Nephron (organoid): ENCODE measurements at regions not wholly inside any gene's neighbourhood (a gene's known extent, or its start where the extent isn't known, plus 50 kb on each side); places are given as distances from the start of the nearest gene placed in this dataset.

Source experiments
- H3K27ac Mint-ChIP-seq, 3 experiments: 2 replicates each; pipeline ENCODE4 v1.8.0; 2020; ENCODE audit warnings: mixed read lengths in 3 of 3, mild to moderate bottlenecking in 2 of 3, moderate library complexity in 1 of 3
- H3K27me3 Mint-ChIP-seq: 2 replicates; pipeline ENCODE4 v1.8.0; 2021; ENCODE audit warnings: low read depth, mild to moderate bottlenecking, moderate library complexity, mixed read lengths
- H3K36me3 Mint-ChIP-seq: 2 replicates; pipeline ENCODE4 v1.8.0; 2020; ENCODE audit warnings: low read depth, mixed read lengths
- H3K4me1 Mint-ChIP-seq: 2 replicates; pipeline ENCODE4 v1.8.0; 2020; ENCODE audit warnings: mixed read lengths
- H3K4me3 Mint-ChIP-seq, 3 experiments: 2 replicates each; pipeline ENCODE4 v1.8.0; 2020; ENCODE audit warnings: mild to moderate bottlenecking in 3 of 3, mixed read lengths in 3 of 3, moderate library complexity in 2 of 3
- H3K9me3 Mint-ChIP-seq: 2 replicates; pipeline ENCODE4 v1.8.0; 2020; ENCODE audit warnings: mixed read lengths
- TF ChIP-seq, protein P1 (sequence below), 3 experiments: fragments of 200-600 bp; sonication (generic); IDR thresholded peaks; one replicate each; pipeline ENCODE4 v1.5.0; 2021; ENCODE audit warnings: antibody characterized with exemption in 3 of 3; ENCODE audit not compliant: unreplicated experiment in 3 of 3

DNA sequence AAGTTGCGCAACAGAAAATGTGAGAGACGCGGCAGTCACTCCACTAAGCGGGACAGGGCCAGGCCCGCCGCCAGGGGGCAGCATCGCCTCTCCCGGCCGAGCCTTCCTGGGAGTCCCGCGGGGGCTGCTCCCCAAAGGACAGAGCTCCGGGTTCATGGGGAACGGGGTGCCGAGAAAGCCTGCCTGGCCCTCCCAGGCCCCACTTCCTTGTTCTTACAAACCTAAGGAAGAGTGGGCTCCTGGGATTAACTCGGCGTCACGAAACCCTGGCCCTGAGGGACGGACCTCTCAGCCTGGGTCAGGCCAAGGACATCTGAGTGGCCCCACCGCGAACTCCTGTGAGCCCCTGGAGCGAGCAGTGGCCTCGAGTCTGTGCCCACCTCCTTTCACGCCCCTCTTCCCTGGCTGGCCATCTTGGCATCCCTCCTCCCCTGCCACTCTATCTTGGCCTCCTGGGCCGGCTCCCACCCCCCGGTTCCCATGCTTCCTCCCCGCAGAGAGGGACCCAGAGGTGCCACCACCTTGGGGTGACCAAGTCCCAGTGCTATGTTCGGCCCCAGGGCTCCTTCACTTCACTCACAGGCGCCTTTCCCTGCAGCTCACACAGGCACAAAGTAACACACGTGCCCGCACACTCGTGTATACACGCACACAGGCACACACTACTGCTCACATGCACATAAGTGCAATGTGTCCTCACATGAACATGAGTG, 99.9 kb upstream of the FGF3 start:
- TF ChIP-seq, protein P1, sequence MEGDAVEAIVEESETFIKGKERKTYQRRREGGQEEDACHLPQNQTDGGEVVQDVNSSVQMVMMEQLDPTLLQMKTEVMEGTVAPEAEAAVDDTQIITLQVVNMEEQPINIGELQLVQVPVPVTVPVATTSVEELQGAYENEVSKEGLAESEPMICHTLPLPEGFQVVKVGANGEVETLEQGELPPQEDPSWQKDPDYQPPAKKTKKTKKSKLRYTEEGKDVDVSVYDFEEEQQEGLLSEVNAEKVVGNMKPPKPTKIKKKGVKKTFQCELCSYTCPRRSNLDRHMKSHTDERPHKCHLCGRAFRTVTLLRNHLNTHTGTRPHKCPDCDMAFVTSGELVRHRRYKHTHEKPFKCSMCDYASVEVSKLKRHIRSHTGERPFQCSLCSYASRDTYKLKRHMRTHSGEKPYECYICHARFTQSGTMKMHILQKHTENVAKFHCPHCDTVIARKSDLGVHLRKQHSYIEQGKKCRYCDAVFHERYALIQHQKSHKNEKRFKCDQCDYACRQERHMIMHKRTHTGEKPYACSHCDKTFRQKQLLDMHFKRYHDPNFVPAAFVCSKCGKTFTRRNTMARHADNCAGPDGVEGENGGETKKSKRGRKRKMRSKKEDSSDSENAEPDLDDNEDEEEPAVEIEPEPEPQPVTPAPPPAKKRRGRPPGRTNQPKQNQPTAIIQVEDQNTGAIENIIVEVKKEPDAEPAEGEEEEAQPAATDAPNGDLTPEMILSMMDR (IDR thresholded peaks at IDR 0.05; ENCODE audit: unreplicated experiment in 3 of 3): peak; percentile 91 to 94 (median 94)
- Mint-ChIP-seq H3K4me1 (peaks cover 12% of the 10 kb centered on the region), H3K27ac (peak overlapping the region in 2 of 3 experiments; percentile 40 to 84), H3K4me3 (no peak overlapping the region), H3K9me3 (no peaks in the 10 kb centered on the region), H3K36me3 (no peaks in the 10 kb centered on the region), H3K27me3 (peaks cover 47% of the 10 kb centered on the region)

DNA sequence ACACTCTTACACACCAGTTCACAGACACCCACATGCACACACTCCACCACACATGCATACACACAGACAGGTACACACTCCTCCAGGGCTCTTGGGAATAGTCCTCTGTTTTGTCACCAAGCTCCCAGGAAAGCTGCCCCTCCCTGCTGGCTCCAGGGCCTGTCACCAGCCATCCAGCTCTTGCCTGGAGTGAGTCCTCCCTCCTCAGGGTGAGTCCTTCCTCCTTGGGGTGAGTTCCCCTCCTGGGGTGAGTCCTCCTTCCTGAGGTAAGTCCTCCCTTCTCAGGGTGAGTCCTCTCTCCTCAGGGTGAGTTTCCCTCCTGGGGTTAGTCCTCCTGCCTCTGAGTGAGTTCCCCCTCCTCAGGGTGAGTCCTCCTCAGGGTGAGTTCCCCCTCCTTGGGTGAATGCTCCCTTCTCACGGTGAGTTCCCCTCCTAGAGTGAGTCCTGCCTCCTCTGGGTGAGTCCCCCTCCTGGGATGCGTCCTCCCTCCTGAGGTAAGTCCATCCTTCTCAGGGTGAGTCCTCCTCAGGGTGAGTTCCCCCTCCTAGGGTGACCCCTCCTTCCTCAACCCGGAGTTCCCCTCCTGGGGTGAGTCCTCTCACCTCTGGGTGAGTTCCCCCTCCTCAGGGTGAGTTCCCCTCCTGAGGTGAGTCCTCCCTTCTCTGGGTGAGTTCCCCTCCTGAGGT, 100.6 kb upstream of the FGF3 start:
- peaks cover 53% of the 10 kb centered on the region for H3K27me3 Mint-ChIP-seq
- H3K4me1 Mint-ChIP-seq: peaks cover 12% of the 10 kb centered on the region

GRCh38 chr11:69920345-69921127, 101.3 kb upstream of the FGF3 start:
- no peak overlapping the region for H3K27ac Mint-ChIP-seq
- no peaks in the 10 kb centered on the region for H3K9me3 Mint-ChIP-seq
- H3K36me3 Mint-ChIP-seq: no peaks in the 10 kb centered on the region
- H3K27me3 Mint-ChIP-seq: peaks cover 57% of the 10 kb centered on the region
- no peak overlapping the region for H3K4me3 Mint-ChIP-seq
- TF ChIP-seq, protein P1 (IDR thresholded peaks at IDR 0.05; ENCODE audit: unreplicated experiment in 3 of 3): no peak
- H3K4me1 Mint-ChIP-seq: peaks cover 10% of the 10 kb centered on the region

More for the DNA sequence above, 100.6 kb upstream of the FGF3 start:
- Mint-ChIP-seq H3K36me3 (no peaks in the 10 kb centered on the region), H3K4me3 (no peak overlapping the region), H3K9me3 (no peaks in the 10 kb centered on the region), H3K27ac (peak overlapping the region in 1 of 3 experiments; percentile 84)
- TF ChIP-seq, protein P1 (IDR thresholded peaks at IDR 0.05; ENCODE audit: unreplicated experiment in 3 of 3): no peak

GRCh38 chr11:69921128-69922014, 102.2 kb upstream of the FGF3 start:
- Mint-ChIP-seq H3K27me3 (peaks cover 54% of the 10 kb centered on the region), H3K4me3 (no peak overlapping the region), H3K27ac (no peak overlapping the region), H3K4me1 (peaks cover 13% of the 10 kb centered on the region), H3K9me3 (no peaks in the 10 kb centered on the region), H3K36me3 (no peaks in the 10 kb centered on the region)
- TF ChIP-seq, protein P1 (IDR thresholded peaks at IDR 0.05; ENCODE audit: unreplicated experiment in 3 of 3): no peak

DNA sequence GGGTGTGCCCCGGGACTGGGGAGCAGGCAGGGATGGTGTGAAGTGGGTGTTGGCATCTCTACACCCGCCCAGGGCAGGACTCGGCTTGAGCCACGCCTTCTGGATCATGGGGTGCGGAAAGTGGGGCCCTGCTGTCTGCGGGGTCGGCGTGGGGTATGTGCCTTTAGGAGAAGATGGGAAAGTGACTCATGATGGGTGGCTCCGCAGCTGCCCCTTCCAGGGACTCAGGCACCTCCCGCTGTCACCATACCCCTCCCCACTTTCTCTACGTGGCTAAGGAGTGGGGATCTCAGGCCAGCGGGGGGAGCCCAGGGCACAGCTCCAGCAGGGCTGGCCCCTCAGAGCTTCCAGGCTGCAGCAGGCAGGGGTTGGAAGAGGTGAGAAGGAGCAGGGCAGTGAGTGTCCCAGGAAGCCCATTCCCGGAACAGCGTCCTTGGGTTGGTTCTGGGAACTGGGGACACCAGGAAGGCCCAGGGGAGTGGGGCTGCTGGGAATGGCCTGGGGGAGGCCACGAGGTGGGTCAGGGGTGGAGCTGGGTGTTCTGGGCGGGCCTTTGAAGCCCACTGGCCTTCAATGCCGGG, 102.9 kb upstream of the FGF3 start:
- H3K27me3 Mint-ChIP-seq: peaks cover 52% of the 10 kb centered on the region
- H3K36me3 Mint-ChIP-seq: no peaks in the 10 kb centered on the region
- peaks cover 18% of the 10 kb centered on the region for H3K4me1 Mint-ChIP-seq
- no peak overlapping the region for H3K4me3 Mint-ChIP-seq
- no peak overlapping the region for H3K27ac Mint-ChIP-seq
- H3K9me3 Mint-ChIP-seq: no peaks in the 10 kb centered on the region
- TF ChIP-seq, protein P1 (IDR thresholded peaks at IDR 0.05; ENCODE audit: unreplicated experiment in 3 of 3): no peak
